Left lung (tissue), 4 donors: ENCODE measurements at regions not wholly inside any gene's neighbourhood (a gene's known extent, or its start where the extent isn't known, plus 50 kb on each side); places are given as distances from the start of the nearest gene placed in this dataset.

Experiments used
- ATAC-seq: fragments of 200-7000 bp; cut with Tn5 transposase; one replicate; pipeline ENCODE4 v1.9.1; 2020; ENCODE audit warnings: moderate library complexity
- DNase-seq, 4 donors: peaks; one replicate each; pipeline ENCODE4 v3.0.0-alpha.2; 2013 to 2020
- H3K27ac ChIP-seq, 2 donors: fragments of 200-600 bp; sonication (generic) in 1 of 2; one replicate each; pipeline versions ENCODE4 v1.5.0 to v1.8.0; 2020 to 2021
- H3K27me3 ChIP-seq, 2 donors: fragments of 200-600 bp; sonication (generic) in 1 of 2; one replicate each; pipeline versions ENCODE4 v1.5.0 to v1.8.0; 2020 to 2021
- H3K36me3 ChIP-seq, 2 donors: fragments of 200-600 bp; sonication (generic) in 1 of 2; one replicate each; pipeline versions ENCODE4 v1.5.0 to v1.8.0; 2020 to 2021
- H3K4me1 ChIP-seq, 2 donors: fragments of 200-600 bp; one replicate each; pipeline ENCODE4 v1.8.0; 2021
- H3K4me3 ChIP-seq, 2 donors: fragments of 200-600 bp; sonication (generic) in 1 of 2; one replicate each; pipeline versions ENCODE4 v1.5.0 to v1.8.0; 2020 to 2021; ENCODE audit warnings: mild to moderate bottlenecking in 1 of 2
- H3K9me3 ChIP-seq, 2 donors: fragments of 200-600 bp; sonication (generic) in 1 of 2; one replicate each; pipeline versions ENCODE4 v1.5.0 to v1.8.0; 2020 to 2021
- intact Hi-C, 2 donors: fragments of 100-400 bp; cut with DNase I; formaldehyde crosslinking; loops; one replicate each; pipeline versions ENCODE4 v1.11.2 to v1.14.2; 2022
- TF ChIP-seq, protein P1 (sequence below), 2 donors: fragments of 200-600 bp; sonication (generic) in 1 of 2; IDR thresholded peaks; one replicate each; pipeline versions ENCODE4 v1.5.0 to v1.8.0; 2021; ENCODE audit warnings: antibody characterized with exemption in 2 of 2
- donor health status: DM: no; HTN: yes; CAD: no.
- donor health status: DM: no; HTN: no; CAD: no.

DNA sequence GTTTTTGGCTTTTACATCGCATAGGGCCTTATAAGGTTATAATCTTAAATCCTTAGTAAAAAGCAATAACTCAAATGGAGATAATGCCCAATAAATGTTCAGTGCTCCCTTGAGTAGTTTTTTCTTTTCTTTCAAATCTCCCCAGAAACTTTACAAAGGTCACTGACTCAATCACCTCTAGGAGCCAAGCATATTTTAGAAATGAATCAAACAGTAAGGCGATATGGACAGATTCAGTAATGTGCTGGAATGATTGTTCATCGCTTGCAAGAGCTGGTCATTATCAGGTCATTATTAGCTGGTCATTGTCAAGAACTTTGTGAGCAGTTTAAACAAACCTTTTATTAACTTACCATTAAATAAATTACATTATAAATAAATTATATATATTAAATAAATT, 130.4 kb upstream of the SLIT3 start:
- no peaks in the 10 kb centered on the region for H3K4me1 ChIP-seq
- no peaks in the 10 kb centered on the region for H3K9me3 ChIP-seq
- H3K36me3 ChIP-seq: no peaks in the 10 kb centered on the region
- H3K27ac ChIP-seq: no peak overlapping the region
- no peak overlapping the region for H3K4me3 ChIP-seq
- H3K27me3 ChIP-seq: no peaks in the 10 kb centered on the region
- TF ChIP-seq, protein P1, sequence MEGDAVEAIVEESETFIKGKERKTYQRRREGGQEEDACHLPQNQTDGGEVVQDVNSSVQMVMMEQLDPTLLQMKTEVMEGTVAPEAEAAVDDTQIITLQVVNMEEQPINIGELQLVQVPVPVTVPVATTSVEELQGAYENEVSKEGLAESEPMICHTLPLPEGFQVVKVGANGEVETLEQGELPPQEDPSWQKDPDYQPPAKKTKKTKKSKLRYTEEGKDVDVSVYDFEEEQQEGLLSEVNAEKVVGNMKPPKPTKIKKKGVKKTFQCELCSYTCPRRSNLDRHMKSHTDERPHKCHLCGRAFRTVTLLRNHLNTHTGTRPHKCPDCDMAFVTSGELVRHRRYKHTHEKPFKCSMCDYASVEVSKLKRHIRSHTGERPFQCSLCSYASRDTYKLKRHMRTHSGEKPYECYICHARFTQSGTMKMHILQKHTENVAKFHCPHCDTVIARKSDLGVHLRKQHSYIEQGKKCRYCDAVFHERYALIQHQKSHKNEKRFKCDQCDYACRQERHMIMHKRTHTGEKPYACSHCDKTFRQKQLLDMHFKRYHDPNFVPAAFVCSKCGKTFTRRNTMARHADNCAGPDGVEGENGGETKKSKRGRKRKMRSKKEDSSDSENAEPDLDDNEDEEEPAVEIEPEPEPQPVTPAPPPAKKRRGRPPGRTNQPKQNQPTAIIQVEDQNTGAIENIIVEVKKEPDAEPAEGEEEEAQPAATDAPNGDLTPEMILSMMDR (IDR thresholded peaks at IDR 0.05): no peak
- intact Hi-C loops: no loop called here
- ATAC-seq (no peak), DNase-seq (no peak)

DNA sequence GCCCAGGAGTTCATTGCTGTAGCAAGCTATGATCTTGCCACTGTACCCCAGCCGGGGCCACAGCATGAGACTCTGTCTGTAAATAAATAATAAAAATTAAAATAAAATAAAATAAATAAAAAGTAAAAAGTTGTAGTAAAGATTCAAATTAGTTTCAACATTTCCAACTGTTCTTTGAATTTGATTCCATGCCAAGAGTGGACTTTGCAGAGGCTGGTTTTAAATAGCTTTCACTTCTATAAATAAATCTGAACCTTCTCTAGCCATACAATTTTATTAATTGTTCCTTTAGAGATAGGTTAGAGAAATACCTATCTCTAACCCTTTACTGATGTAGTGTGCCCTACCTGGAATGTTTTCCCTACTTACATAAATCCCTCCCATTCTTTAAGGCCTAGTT, 129.7 kb upstream of the SLIT3 start:
- H3K4me1 ChIP-seq: no peaks in the 10 kb centered on the region
- intact Hi-C loops: no loop called here

GRCh38 chr5:169429044-169429443, 128.1 kb upstream of the SLIT3 start:
- DNase-seq (no peak), ATAC-seq (no peak)
- Histone ChIP-seq H3K27ac (no peak overlapping the region), H3K9me3 (no peaks in the 10 kb centered on the region), H3K27me3 (no peaks in the 10 kb centered on the region), H3K4me3 (no peak overlapping the region), H3K4me1 (no peaks in the 10 kb centered on the region), H3K36me3 (no peaks in the 10 kb centered on the region)
- TF ChIP-seq, protein P1 (IDR thresholded peaks at IDR 0.05): no peak
- intact Hi-C loops: no loop called here

More for the DNA sequence above, 129.7 kb upstream of the SLIT3 start:
- Histone ChIP-seq H3K9me3 (no peaks in the 10 kb centered on the region), H3K4me3 (no peak overlapping the region), H3K36me3 (no peaks in the 10 kb centered on the region), H3K27ac (no peak overlapping the region), H3K27me3 (no peaks in the 10 kb centered on the region)
- peak in 1 of 4 donors; percentile 8 for DNase-seq
- TF ChIP-seq, protein P1 (IDR thresholded peaks at IDR 0.05): no peak
- ATAC-seq: no peak

GRCh38 chr5:169426784-169427183, 125.8 kb upstream of the SLIT3 start:
- H3K36me3 ChIP-seq: no peaks in the 10 kb centered on the region
- TF ChIP-seq, protein P1 (IDR thresholded peaks at IDR 0.05): no peak
- intact Hi-C loops: no loop called here
- ATAC-seq: no peak
- no peak for DNase-seq
- no peaks in the 10 kb centered on the region for H3K27me3 ChIP-seq
- no peak overlapping the region for H3K4me3 ChIP-seq
- H3K9me3 ChIP-seq: no peaks in the 10 kb centered on the region
- H3K27ac ChIP-seq: no peak overlapping the region
- H3K4me1 ChIP-seq: no peaks in the 10 kb centered on the region

GRCh38 chr5:169424670-169425378, 123.9 kb upstream of the SLIT3 start:
- ATAC-seq: no peak

More at GRCh38 chr5:169424670-169425378, 123.9 kb upstream of the SLIT3 start:
- H3K4me1 ChIP-seq: no peaks in the 10 kb centered on the region
- TF ChIP-seq, protein P1 (IDR thresholded peaks at IDR 0.05): no peak
- no peak overlapping the region for H3K4me3 ChIP-seq
- H3K27ac ChIP-seq: no peak overlapping the region
- no peak for DNase-seq
- H3K27me3 ChIP-seq: no peaks in the 10 kb centered on the region
- H3K9me3 ChIP-seq: no peaks in the 10 kb centered on the region
- intact Hi-C loops: no loop called here
- H3K36me3 ChIP-seq: no peaks in the 10 kb centered on the region
